Stimulated activated CD8-positive, alpha-beta memory T cell treated with anti-CD3 and anti-CD28 coated beads, Interleukin-2, amount 100 ng/mL, for 48 hours (primary cell): ENCODE measurements at regions not wholly inside any gene's neighbourhood (a gene's known extent, or its start where the extent isn't known, plus 50 kb on each side); places are given as distances from the start of the nearest gene placed in this dataset.
"Not testable (repeated sequence)": the region's sequence is repeated elsewhere in the genome, so short reads cannot be mapped to it uniquely, and the experiment has no call there.

Experiments used
- DNase-seq, 2 donors: peaks; one replicate each; pipeline ENCODE4 v3.0.0-alpha.2; 2020; ENCODE audit warnings: low read depth in 2 of 2

DNA sequence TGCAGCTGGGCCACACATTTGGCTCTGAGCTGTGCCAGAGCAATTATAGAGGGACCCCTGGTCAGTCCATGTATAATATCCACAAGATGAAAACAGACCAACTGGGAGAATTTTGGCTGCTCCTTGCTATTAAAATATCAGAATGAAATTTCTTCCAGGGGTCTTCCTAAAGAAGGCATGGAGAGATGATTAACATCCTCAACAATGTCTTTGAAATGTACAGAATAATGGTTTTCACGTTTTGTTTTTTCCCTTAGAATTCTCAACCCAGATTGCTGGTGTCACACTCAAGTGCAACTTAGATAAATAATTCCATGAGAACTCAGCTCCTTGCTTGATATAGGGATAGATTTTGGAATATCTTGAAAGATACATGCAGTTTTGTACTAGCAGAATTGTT is 148.3 kb upstream of the SLC24A2 start:
- DNase-seq = no peak

DNA sequence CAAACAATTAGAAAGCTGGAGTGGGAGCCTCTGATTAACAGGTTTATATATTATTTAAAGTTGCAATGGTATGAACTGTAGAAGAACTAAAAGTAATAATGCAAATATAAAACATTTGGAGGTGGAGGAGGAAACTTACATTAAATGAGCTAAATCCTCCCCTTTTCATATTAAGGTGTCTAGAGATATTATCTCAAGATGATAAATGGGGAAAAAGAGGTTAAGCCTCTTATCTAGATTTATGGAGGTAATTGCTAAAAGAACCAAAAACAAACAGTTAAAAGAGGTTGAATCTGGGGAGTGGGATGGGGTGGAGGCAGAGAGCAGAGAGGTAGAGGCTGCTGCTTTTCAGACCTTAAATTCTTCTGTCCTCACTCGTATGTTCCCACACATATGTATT is 147.8 kb upstream of the SLC24A2 start:
- no peak for DNase-seq

DNA sequence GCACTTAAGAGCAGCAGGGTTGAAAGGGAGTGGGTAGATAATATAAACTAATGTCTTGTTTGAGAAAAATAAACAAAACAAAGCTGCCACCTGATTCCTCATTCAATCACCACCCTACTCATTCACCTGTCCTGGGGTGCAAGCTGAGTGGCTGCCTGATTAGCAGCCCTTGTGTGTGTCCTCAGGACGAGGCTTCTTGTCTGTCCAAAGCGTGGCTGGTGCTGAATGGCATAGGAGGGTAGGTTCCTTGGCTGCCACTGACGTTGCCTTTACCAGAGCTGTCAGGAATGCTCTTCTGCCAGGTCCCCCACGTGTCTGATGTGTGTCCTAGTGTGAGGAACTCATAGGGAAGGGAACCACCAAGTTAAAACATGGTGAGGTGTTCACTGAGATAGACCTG is 146.6 kb upstream of the SLC24A2 start:
- no peak for DNase-seq

DNA sequence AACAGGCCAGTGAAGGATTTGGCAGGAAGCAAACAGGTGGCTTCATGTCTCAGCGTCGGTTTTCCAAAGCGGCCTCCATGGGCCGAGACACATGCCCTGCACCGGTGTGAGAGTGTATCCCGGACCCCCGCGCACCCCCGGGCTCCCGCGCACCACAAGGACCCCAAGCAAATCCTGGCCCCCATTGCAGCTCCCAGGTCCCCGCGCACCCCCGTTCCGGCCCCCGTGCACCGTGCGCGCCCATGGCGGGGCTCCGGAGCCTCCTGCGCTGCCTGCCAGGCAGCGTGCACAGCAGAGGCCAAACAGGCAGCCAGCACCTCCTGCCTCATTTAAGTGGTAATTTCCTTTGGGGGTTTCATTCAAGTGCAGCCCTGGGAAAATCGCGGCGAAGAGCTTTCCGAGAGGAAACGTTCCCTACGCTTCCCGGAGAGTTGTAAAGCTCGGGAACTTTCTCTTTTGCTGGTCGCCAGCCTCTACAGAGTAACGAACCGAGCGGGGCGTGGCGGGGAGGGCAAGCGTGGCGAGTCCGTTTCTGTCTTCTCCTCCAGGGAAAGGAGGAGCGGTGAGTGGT is 145.5 kb upstream of the SLC24A2 start:
- DNase-seq = no peak

DNA sequence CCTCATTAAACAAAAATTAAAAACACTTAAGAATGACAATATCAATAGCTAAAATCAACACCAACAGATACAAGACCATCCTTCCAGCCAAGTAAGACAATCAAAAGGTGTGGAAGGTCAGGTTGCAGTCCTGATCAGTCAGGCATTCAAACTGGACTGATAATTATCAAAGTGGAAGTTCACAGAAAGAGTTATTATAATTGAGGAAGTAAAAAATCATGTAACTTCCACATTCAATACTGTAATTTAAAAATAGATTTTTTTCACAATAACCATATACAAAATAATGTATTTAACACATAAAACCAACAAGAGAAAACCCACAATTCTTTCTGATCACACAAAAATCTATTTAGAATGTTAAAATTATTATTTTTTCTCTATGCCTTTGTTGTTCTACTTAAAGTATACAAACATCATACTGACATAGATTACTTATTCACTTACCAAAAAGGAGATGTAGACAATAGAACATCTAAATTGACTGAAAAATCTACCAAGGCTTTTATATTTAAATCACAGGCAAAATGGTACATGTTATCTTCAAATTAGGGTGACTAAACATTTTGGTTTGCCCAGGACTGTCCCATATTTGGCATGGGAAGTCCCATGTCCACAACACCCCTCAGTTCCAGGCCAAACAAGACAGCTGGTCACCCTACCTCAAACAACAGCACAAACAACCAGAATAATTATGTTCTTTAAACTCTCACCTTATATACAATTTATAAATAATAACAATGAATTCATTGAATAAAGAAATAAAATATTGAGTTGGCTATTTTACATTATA is 142.5 kb upstream of the SLC24A2 start:
- DNase-seq = no peak

DNA sequence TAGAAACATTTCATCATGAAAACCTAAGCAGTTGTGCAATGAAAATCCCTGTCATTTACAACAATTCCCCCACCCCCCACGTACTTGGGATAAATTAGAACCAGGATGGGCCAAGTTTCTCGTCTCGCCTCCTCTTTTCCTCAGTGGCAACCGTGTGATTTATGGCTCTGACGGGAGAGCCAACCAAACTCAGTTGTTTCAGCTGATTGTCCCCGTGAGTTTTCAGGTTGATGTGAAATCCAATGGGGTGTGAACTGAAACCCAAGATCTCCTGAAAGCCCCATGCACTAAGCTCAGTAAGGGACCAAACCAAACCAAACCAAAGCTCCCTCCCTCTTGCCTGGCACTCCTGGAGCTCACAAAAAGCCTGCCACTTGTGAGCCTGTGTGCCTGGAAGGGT is 138.7 kb upstream of the SLC24A2 start:
- no peak for DNase-seq

DNA sequence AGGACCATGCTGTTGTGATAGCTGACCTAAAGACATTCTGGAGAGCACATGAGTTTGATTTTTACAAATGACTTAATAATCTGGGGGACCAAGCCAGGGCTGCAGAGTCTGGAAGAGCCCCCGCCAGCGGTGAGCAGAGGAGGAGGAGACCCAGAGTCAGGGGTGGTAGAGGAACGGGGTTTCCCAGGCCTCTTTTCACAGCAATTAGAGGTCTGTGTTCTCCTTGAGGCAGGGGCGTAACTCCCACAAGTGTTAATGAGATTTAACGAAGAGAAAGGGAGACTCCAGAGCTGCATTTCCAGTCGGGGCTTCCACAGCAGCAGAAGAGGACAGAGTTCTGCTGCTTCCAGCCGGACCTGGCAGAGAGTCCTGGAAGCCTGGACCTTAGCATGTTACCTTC is 137.9 kb upstream of the SLC24A2 start:
- no peak for DNase-seq

DNA sequence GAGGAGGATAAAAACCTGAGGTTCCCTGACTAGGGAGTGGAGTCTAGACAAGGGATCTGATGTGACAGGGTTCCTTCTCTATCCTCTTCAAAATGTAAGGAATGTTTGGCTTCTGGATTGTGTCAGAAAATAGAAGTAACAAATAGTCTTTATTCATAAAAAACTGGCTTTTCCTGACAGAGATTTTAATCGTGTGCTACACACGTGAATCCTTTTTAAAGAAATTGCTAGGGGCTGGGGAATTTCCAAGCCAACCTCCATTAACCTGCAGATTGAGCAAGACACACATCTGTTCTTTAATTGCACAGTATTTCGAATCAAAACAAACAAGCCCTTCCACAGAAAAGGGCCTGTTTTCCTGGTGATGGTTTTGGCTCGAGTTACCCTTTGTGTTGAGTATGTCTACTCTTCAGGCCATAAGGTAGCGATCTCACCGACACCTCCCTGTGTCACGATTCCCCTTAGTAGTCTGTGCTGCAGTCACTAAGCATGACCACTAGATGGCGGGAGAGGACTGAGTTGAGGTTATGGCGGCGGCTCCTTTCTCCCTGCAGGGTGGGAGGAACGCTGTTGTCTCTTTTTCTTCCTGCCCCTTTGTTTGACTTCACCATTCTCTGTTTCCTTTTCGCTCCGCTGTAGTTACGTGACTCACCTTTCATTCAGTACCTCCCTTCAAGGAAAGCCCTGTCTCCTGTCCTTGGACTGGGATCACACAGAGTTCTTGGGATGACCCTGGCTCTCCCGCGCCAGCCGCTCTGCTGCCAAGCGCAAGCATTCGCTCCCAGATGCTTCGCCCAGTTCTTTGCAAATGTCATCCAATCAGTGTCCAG is 137.1 kb upstream of the SLC24A2 start:
- peak; percentile 42 to 53 for DNase-seq

DNA sequence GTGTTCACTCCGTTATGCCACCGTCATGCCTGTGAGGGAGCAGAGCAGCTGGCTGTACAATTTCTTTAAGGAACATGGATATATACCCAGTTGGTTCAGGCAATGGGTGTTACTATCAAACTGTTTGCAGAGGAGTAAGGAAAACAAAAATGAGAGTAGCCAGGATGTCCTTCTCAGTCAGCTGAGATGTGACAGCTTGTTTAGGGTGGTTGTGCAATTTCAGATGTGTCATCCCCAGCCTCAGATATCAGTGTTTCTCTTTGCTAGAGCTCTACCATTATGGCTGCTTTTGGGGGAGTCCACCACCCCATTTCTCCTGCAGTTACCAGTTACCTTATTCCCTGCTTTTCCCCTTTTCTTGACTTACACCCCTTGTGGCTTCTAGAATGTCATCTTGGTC is 135.2 kb upstream of the SLC24A2 start:
- DNase-seq = no peak

DNA sequence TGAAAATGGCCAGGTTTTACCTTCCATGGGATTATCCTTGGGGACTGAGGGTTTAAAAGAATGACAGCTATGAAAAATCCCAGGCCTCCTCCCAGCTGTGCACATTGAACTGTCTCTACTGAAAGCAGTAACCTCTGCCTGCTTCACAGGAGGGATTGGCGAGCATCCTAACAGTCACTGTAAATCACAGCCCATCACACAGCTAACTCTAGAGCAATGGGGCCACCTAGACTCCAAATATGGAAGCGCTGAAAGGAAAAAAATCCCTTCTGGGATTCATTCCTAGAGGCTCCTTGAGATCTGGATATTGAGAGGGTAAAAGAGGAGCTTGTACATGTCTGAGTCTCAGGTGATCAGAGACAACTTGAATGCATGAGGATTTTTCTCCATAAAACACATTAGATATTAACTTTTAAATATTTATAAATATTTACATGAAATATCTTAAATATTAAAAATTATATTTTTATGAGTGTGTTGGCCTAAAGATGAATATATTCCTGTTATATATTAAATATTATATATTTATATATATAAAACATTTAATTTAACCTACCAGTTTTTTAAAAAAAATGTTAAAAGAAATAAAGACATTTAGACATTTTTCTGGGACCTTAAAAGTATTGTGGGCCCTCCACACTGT is 133.8 kb upstream of the SLC24A2 start:
- no peak for DNase-seq

DNA sequence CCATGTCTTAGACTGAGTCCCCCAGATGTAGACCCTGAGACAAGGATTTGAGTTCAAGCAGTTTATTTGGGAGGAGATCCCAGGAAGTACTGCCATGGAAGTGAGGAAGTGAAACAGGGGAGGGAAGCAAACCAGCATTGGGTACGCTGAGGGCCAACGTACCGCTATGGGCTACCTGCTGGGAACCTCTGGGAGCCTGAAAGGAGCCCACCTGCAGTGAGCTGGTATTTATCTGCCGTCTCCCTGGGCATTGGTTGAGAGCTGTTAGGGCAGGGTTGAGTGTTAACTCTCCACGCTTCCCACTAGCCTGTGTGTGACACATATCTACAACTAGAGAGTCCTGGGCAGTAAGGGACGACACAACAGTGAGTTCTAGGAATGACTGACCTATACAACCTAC is 131.6 kb upstream of the SLC24A2 start:
- DNase-seq = no peak

DNA sequence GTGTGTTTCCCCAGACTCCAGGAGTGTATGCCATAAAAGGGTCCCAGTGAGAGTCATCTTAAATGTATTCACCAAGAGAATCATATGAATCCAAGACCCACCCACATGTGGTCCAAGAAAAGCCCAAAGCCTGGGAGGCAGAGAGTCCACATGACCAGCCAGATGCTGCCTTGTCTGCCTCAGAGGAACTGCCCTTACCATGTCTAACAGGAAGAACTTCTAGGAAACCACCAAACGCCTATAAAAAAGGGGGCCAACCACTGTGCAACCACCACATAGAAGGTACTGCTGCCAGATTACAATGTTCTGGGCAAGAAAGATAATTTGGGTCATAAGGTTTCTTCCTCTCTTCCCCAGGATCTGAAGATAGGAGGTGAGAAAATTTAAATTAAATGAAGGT is 129.8 kb upstream of the SLC24A2 start:
- DNase-seq = no peak

DNA sequence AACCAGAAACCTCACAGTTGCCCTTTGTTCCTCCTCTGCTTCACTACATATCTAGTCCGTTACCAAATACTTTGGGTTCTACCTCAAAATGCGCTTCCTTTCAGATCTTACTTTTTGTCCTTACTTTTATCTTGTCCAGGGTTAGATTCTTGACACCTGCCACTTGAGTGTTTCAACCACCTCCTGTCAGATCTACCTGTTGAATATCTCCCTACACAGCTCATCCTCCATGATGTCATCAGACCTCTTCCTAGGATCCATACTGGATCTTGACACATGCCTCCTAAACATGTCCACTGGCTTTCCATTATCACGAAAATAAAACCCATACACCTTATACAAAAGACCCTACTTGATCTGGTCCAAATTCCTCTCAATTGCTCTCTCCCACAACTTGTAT is 125.2 kb upstream of the SLC24A2 start:
- no peak for DNase-seq

DNA sequence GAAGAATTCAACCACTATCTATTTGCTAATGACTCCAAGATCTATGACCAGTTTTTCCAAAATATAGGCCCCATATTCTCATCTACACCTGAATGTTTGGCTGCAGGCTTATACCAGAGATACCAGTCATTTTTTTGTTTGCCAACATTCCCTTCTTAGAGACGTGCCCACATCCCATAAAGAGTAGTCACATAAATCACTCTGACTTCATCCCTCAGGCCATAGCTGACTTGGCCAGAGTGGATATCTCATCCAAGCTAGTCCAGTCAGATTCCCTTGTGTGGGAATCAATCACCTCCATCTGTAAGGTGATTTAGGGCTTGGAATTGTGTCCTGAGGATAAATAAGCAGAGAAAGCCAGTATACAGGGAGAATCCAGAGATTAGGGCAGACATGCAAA is 124.3 kb upstream of the SLC24A2 start:
- no peak for DNase-seq

DNA sequence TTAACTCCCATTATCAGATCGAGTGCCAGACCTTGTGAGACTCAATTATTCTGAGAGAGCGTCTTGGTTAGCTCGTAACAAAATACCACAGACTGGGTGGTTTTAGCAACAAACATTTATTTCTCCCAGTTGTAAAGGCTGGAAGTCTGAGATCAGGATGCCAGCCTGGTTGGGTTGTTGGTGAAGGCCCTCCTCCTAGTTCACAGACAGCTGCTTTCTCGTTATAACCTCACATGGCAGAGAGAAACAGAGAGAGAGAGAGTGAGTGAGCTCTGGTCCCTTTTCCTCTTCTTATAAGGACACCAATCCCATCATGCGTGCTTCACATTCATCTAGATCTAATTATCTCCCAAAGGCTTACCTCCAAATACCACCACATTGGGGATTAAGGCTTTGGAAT is 114.2 kb upstream of the SLC24A2 start:
- DNase-seq = no peak

DNA sequence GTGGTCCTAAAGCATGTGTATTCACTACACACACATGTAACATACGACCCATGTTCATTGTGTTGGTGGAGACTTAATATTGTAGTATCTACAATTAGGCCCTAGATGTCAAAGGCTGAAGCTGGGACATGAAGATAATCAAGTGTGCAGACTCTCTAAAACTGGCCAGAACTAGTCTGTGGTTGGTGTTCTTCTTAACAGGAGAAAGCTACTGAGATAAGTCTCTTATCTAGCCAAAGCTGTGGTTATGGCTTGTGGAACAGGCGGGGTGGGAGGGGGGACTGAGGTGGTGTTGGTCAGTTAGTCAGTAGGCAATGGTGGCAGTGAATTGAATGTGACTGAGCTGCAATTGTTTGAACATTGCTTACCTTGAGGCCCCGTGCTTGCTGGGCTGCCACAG is 112.7 kb upstream of the SLC24A2 start:
- DNase-seq = no peak

DNA sequence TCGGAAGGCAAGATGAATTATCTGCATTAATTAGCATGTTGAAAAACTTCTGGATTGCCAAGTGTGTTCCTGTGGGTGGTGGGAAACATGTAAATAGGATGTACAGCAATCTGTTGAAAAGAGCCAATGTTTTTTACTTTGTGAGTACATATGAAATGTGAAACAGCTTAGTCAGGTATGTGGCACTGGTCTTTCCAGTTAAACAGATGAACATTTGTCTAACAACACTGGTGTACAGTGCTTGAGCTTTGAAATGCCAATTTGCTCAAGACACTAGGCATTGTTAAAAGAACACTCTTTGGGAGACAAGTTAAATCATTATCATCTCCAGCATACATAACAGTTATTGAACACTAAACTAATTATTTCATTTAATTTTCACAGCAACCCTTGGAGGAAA is 107.3 kb upstream of the SLC24A2 start:
- no peak for DNase-seq

DNA sequence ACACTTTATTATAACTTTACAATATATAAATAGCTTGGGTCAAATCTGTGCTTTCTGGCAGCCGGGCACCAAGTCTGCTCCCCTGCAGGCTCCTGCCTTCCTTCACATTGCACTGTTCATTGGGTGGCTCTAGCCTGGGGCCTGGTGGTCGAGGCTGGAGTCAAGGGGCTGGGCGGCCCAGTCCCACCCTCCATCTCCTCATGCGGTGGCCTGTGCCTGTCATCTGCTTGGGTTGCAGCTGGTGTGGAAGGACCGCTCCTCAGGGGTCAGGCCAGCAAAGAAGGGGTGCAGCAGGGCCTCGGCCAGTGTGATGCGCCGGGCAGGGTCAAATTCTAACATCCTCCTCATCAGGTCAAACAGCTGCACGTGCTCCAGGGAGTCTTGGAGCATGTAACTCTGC is 106.7 kb upstream of the SLC24A2 start:
- not testable (repeated sequence) for DNase-seq

DNA sequence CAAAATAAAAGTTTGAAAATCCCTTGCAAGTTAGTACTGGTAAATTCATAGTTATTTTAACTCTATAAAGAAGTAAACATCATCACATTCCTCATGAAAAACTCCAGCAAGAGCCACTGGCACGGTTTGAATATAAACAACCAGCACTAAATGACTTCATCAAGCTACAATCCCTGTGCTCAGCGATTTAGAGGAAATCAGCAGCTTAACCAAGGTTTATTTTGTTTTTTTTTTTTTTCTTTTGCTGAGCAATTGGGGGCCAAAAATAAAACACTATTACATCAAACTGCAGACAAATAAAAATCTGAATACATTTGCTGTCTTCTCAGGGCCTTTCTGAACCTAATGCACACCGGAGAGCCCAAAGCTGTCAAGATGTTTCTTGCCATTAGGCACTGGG is 106.2 kb upstream of the SLC24A2 start:
- DNase-seq = no peak

DNA sequence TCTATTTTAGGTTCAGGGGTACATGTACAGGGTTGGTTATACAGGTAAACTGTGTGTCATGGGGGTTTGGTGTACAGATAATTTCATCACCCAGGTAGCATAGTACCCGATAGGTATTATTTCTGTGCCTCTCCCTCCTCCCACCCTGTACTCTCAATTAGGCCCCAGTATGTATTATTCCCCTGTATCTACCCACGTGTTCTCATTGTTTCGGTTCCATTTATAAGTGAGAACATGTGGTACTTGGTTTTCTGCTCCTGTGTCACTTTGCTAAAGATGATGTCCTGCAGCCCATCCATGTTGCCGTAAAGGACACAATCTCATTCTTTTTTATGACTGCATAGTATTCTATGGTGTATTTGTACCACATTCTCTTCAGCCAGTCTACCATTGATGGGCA is 96.8 kb upstream of the SLC24A2 start:
- DNase-seq = no peak

DNA sequence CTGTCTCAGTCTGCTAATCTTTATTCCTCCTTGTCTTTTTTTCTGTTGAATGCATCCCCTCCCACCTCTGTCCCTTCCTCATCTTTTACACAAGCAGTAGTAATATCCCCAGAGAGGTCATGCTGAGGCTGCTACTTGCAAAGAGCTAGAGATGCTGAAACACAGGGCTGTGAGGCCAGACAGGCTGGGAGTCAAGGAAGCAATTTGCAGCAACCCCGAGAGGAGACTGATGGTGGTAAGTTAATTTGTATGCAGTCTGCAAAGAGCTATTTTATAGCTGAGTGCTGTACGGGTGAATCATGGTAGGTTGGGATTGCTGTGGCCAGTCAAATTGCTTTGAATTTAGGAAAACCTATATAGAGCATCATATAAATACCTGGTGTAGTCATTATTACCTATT is 90.2 kb upstream of the SLC24A2 start:
- no peak for DNase-seq

DNA sequence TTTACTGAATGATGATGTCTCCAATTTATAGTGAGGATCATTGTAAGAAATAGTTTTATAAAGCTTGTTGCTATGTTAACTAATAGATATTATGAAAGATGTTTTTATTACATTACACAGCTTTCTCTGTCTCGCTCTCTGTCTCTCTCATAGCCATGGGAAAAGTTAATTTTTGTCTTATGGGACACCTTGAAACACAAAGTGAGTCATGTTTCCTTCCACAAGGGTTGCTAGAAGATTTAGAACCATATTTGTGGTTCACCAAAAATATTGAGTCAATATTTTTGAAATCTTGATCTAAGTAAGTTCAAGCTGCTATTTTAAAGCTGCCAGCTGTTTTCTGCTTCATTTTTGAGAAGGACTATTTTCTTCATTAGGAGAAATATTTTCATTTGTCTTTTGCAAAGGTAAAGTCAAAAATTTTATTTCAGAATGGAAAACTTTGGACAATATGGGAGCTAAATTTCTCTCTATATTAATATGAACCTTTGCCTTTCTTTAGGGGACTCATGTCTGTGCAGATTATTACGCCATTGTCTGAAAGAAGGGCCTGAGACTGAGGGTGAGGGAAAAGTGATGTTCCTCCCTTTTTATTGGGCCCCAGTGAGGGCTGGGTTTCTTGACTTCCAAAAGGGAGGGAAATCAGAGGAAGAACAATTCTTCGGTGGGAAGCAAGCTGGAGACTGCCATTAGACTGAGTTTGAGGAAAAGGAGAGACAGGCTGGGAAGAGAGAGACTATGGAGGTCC is 87.9 kb upstream of the SLC24A2 start:
- no peak for DNase-seq
